ENCODE measurements at regions not wholly inside any gene's neighbourhood (a gene's known extent, or its start where the extent isn't known, plus 50 kb on each side); places are given as distances from the start of the nearest gene placed in this dataset.

DNA sequence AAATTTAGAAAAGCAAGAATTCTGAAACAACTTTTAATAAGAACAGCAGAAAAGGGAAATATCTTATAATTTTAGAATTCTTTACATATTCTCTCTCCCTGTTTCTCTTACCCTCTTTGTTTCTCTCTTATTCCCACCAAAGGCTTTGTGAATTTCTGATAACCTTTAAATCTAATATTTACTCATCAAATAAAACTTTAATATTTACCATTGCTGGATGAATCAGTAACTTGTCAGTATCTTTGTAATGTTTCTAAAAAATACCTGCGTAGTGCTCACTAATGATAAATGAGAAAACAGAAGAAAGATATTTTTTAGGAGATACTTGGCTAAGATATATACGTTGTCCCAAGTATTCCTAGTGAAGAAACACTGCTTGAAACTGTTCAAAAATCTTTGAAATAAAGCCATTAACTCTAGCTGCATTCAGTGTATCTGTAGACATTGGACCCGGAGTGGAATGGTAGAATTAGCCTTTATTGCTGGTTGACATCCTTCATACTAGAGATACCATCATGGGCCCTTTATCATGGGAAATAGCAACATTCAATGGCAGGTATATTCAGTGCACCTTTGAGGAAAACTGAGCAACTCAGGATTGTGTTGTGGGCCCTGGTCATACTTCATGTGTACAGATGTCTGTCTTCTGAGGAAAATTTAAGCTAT lies 2160.4 kb downstream of the MAT2B start:
- Histone ChIP-seq H3K4me3 (no peak overlapping the region), H3K36me3 (no peaks in the 10 kb centered on the region), H3K27ac (no peak overlapping the region), H3K27me3 (no peaks in the 10 kb centered on the region), H3K4me1 (no peaks in the 10 kb centered on the region), H3K9me3 (no peaks in the 10 kb centered on the region)
- TF ChIP-seq, protein P1, sequence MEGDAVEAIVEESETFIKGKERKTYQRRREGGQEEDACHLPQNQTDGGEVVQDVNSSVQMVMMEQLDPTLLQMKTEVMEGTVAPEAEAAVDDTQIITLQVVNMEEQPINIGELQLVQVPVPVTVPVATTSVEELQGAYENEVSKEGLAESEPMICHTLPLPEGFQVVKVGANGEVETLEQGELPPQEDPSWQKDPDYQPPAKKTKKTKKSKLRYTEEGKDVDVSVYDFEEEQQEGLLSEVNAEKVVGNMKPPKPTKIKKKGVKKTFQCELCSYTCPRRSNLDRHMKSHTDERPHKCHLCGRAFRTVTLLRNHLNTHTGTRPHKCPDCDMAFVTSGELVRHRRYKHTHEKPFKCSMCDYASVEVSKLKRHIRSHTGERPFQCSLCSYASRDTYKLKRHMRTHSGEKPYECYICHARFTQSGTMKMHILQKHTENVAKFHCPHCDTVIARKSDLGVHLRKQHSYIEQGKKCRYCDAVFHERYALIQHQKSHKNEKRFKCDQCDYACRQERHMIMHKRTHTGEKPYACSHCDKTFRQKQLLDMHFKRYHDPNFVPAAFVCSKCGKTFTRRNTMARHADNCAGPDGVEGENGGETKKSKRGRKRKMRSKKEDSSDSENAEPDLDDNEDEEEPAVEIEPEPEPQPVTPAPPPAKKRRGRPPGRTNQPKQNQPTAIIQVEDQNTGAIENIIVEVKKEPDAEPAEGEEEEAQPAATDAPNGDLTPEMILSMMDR (IDR thresholded peaks at IDR 0.05): no peak
- DNase-seq (ENCODE audit: low spot score): no peak

DNA sequence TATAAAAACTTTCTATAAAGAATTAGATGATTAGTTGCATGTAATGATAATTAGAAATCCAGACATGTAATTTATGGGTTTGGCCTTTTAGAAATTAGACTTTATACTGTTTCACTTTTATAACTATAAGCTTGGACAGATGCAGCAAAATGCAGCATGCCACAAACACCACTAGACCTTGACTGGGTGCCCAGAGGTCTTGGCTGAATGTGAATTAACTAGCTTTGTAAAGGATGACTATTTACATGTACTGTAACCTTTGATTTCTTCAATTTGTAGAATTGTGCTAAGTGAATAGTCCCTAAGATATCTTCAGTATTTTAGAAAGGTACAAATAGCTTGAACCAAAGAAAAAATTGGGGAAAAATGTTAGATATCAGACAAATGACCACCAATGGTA lies 2168.1 kb downstream of the MAT2B start:
- Histone ChIP-seq H3K4me1 (no peaks in the 10 kb centered on the region), H3K27ac (no peak overlapping the region), H3K4me3 (no peak overlapping the region), H3K9me3 (no peaks in the 10 kb centered on the region), H3K36me3 (no peaks in the 10 kb centered on the region), H3K27me3 (no peaks in the 10 kb centered on the region)
- TF ChIP-seq, protein P1 (IDR thresholded peaks at IDR 0.05): no peak
- no peak for DNase-seq (ENCODE audit: low spot score)

DNA sequence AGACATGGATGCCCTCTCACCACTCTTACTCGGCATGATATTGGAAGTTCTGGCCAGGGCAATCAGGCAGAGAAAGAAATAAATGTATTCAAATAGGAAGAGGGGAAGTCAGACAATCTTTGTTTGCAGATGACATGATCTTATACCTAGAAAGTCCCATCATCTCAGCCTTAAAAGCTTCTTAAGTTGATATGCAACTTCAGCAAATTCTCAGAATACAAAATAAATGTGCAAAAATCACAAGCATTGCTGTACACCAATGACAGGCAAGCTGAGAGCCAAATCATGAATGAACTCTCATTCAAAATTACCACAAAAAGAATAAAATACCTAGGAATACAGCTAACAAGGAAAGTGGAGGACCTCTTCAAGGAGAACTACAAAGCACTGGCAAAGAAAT lies 2190.4 kb downstream of the MAT2B start:
- no peaks in the 10 kb centered on the region for H3K9me3 ChIP-seq
- DNase-seq (ENCODE audit: low spot score): no peak
- H3K27me3 ChIP-seq: no peaks in the 10 kb centered on the region
- TF ChIP-seq, protein P1 (IDR thresholded peaks at IDR 0.05): no peak
- H3K4me1 ChIP-seq: no peaks in the 10 kb centered on the region
- H3K36me3 ChIP-seq: no peaks in the 10 kb centered on the region
- no peak overlapping the region for H3K27ac ChIP-seq
- H3K4me3 ChIP-seq: no peak overlapping the region

DNA sequence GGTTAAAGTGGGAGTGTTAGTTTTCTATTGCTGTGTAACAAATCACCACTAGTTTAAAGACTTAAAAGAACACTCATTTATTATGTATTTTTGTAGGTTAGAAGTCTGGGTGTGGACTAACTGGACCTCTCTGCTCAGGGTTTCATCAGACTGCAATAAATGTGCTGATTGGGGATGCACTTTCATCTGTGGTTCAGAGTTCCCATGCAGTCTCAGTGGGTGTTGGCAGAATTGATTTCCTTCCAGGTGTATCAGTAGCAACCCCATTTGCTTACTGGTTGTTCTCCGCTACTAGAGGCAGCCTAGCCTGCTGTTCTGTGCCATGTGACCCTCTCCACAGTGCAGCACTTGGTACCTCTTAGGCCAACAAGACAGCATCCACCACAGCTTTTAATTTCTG lies 2200.5 kb downstream of the MAT2B start:
- DNase-seq (ENCODE audit: low spot score): no peak
- no peaks in the 10 kb centered on the region for H3K4me1 ChIP-seq
- TF ChIP-seq, protein P1 (IDR thresholded peaks at IDR 0.05): no peak
- no peaks in the 10 kb centered on the region for H3K9me3 ChIP-seq
- H3K27me3 ChIP-seq: no peaks in the 10 kb centered on the region
- H3K27ac ChIP-seq: no peak overlapping the region
- H3K36me3 ChIP-seq: no peaks in the 10 kb centered on the region
- no peak overlapping the region for H3K4me3 ChIP-seq

DNA sequence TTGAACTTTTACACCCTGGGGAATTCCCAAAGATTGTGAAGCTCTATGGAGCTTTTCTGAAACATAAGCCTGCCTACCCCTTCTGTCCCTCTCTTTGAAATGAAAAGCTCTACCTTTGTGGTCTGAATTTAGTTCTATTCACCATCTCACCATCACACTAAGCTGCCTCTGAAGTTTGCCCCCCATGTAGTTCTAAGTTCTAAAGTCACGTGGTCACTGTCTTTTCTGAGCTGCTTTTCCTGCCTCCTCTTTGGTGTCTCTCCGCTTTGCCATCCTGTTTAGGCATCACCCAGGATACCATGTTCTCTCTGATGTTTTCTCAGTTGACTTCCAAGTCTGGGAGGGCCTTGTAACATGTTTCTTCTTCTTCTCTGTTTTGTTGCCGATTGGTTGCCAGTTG lies 2206.6 kb downstream of the MAT2B start:
- no peak overlapping the region for H3K4me3 ChIP-seq
- no peaks in the 10 kb centered on the region for H3K36me3 ChIP-seq
- H3K4me1 ChIP-seq: no peaks in the 10 kb centered on the region
- TF ChIP-seq, protein P1 (IDR thresholded peaks at IDR 0.05): no peak
- H3K9me3 ChIP-seq: no peaks in the 10 kb centered on the region
- H3K27ac ChIP-seq: no peak overlapping the region
- DNase-seq (ENCODE audit: low spot score): no peak
- no peaks in the 10 kb centered on the region for H3K27me3 ChIP-seq

DNA sequence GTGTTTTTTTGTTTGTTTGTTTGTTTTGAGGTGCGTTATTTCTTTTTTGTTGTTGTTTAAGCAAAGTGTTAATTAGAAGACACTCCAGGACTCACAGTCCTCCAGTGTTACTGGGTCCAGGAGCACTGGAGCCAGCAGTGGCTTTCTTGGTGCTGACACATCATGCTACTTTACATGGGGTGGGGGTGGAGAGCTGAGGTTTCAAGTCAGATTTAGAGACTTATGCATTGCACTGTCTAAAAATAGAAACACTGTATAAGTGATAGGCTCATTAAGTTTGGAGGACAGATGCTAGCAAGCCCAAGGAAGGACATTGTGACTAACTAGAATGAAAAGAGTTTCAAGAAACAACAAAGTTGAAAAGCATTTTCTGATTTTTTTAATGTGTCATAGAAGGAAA lies 2209.2 kb downstream of the MAT2B start:
- H3K27ac ChIP-seq: no peak overlapping the region
- no peak overlapping the region for H3K4me3 ChIP-seq
- H3K36me3 ChIP-seq: no peaks in the 10 kb centered on the region
- H3K4me1 ChIP-seq: no peaks in the 10 kb centered on the region
- no peaks in the 10 kb centered on the region for H3K9me3 ChIP-seq
- H3K27me3 ChIP-seq: no peaks in the 10 kb centered on the region
- TF ChIP-seq, protein P1 (IDR thresholded peaks at IDR 0.05): no peak
- no peak for DNase-seq (ENCODE audit: low spot score)
